ENCODE measurements at regions not wholly inside any gene's neighbourhood (a gene's known extent, or its start where the extent isn't known, plus 50 kb on each side); places are given as distances from the start of the nearest gene placed in this dataset.

DNA sequence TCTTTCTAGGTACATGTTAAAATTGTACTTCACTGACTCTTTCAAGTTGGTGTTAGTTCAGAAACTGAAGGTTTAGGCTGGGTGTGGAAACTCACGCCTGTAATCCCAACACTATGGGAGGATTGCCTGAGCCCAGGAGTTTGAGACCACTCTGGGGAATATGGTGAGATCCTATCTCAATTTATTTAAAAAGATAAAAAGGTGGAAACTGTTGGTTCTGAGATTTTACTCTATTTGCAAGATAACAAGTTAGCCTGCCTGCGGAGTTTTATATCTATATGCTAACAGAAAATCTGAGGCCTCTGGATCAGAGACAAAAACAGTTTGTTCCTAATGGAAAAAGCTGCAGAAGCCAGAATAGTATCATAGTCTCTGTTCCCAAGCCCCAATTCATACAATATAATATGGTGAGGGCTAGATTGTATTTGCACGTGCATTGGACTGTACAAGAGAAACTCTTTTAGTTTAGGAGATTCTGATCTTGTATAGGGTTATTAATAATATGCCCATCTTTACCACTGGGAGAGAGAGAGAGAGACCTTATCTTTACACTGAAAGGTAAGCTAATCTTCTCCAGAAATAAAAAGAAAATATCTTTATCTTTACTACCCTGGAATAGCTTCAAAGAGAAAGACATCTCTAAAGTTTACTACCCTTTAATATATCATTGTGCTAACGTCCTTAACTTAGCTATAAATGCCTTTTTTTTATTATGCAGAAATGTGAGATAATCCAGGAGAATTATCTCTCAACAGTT is 1267.6 kb downstream of the OTOL1 start:
- intact Hi-C loops (cut with DNase I): no loop called here
- no peak for DNase-seq (ENCODE audit: low spot score)

- intact Hi-C loops (cut with DNase I): no loop called here
These were observed 1268.1 kb downstream of the OTOL1 start for GRCh38 chr3:162764808-162765071.

GRCh38 chr3:162765524-162765923 is 1268.9 kb downstream of the OTOL1 start:
- no peak for DNase-seq (ENCODE audit: low spot score)
- intact Hi-C loops (cut with DNase I): no loop called here

More at GRCh38 chr3:162764808-162765071, 1268.1 kb downstream of the OTOL1 start:
- DNase-seq (ENCODE audit: low spot score): no peak

GRCh38 chr3:162769564-162769963 is 1273.0 kb downstream of the OTOL1 start:
- DNase-seq (ENCODE audit: low spot score): no peak
- intact Hi-C loops (cut with DNase I): no loop called here

DNA sequence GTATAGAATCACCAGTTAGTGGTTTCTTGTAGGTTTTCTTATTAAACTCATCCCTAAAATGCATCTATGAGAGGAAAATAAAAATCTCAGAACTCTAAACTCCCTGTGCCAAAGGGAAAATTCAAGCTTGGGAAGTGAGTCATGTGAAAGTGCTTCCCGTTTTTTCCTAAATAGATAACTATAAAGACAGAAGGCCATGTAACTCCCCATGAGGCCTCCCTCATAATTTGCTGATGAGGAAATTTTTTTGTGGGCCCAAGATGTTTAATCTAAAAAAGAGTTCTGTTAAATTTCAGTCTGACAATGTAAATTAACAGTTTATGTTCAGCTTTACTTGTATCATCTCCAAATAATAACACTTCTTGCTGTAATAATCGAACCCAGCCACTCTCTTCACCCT is 1273.9 kb downstream of the OTOL1 start:
- DNase-seq (ENCODE audit: low spot score): no peak
- intact Hi-C loops (cut with DNase I): no loop called here

GRCh38 chr3:162774613-162775100 is 1278.0 kb downstream of the OTOL1 start:
- intact Hi-C loops (cut with DNase I): no loop called here
- DNase-seq (ENCODE audit: low spot score): no peak

DNA sequence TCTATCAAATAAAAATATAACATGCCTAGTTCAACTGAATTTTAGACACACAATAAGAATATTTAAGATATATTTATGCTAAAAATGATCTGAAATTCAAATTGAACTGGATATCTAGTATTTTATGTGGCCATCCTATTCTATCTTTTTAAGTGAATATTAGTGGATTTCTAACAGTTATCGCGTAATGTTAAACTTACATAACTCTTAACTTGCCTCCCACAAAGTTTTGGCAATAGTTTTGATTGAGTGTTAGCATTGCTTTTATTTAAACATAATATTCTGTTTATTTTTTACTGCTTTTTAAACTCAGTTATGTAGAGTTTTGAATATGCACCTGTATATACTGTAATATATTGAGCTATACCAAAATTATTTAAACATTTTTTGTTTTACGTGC is 1279.5 kb downstream of the OTOL1 start:
- no peak for DNase-seq (ENCODE audit: low spot score)
- intact Hi-C loops (cut with DNase I): no loop called here

GRCh38 chr3:162777118-162777517 is 1280.5 kb downstream of the OTOL1 start:
- no peak for DNase-seq (ENCODE audit: low spot score)
- intact Hi-C loops (cut with DNase I): no loop called here

DNA sequence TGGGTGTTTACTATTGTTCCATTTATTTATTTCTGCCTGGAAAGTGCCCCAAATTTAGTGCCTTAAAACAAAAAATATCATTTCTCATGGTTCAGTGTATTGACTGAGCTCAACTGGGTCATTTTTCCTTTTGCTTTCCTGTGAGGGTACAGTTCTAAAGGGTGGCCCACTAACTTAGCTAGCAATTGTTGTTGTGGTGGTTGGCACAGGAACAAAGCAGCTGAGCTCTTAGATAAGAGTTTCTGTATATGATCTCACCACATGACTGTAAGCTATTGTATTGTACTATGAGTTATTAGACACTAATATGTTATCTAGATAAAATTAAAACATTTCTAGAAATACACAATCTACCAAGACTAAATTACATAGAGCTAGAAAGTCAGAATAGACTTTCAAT is 1283.7 kb downstream of the OTOL1 start:
- no peak for DNase-seq (ENCODE audit: low spot score)
- intact Hi-C loops (cut with DNase I): no loop called here

DNA sequence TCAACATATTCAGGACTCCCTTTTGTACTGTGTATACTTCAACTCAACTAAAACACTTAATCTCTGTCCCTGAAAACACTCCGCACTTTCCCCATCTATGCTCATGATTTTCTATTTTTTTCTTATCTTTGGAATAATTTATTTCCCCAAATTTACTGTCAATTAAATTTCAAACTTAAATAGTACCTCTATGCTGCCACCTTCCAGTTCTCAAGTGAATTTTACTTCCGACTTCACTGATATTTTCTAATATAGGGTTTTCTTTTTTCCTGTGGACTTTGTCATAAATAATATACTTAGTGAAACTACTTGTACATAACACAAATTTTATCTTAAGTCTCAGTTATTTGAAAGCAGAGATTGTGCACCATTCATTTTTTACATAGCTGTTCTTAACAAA is 1303.3 kb downstream of the OTOL1 start:
- intact Hi-C loops (cut with DNase I): no loop called here

GRCh38 chr3:162802228-162802965 is 1305.8 kb downstream of the OTOL1 start:
- intact Hi-C loops (cut with DNase I): no loop called here
- no peak for DNase-seq (ENCODE audit: low spot score)

More for the DNA sequence above, 1303.3 kb downstream of the OTOL1 start:
- no peak for DNase-seq (ENCODE audit: low spot score)

DNA sequence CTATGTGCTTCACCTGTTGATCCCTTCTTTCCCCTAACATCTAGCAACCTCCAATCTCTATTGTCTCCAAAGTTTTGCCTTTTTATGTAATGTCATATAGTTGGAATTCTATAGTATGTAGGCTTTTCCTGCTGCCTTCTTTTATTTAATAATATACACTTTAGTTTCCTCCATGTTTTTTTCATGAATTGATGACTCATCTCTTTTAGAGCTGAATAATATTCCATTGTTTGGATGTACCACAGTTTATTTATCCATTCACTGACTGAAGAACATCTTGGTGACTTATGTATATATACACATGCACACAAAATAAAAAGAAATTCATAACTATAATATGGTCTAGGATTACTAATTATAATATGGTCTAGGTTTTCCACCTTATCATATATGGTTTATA is 1314.2 kb downstream of the OTOL1 start:
- no peak for DNase-seq (ENCODE audit: low spot score)
- intact Hi-C loops (cut with DNase I): no loop called here

- intact Hi-C loops (cut with DNase I): no loop called here
- DNase-seq (ENCODE audit: low spot score): no peak
These were observed 1346.1 kb downstream of the OTOL1 start for GRCh38 chr3:162842549-162843216.

- intact Hi-C loops (cut with DNase I): no loop called here
These were observed 1349.3 kb downstream of the OTOL1 start for GRCh38 chr3:162845918-162846317.

GRCh38 chr3:162847511-162847910 is 1350.9 kb downstream of the OTOL1 start:
- DNase-seq (ENCODE audit: low spot score): no peak
- intact Hi-C loops (cut with DNase I): no loop called here

More at GRCh38 chr3:162845918-162846317, 1349.3 kb downstream of the OTOL1 start:
- DNase-seq (ENCODE audit: low spot score): no peak

GRCh38 chr3:162863579-162863978 is 1367.0 kb downstream of the OTOL1 start:
- no peak for DNase-seq (ENCODE audit: low spot score)
- intact Hi-C loops (cut with DNase I): no loop called here

GRCh38 chr3:162865466-162865865 is 1368.9 kb downstream of the OTOL1 start:
- intact Hi-C loops (cut with DNase I): no loop called here
- no peak for DNase-seq (ENCODE audit: low spot score)

DNA sequence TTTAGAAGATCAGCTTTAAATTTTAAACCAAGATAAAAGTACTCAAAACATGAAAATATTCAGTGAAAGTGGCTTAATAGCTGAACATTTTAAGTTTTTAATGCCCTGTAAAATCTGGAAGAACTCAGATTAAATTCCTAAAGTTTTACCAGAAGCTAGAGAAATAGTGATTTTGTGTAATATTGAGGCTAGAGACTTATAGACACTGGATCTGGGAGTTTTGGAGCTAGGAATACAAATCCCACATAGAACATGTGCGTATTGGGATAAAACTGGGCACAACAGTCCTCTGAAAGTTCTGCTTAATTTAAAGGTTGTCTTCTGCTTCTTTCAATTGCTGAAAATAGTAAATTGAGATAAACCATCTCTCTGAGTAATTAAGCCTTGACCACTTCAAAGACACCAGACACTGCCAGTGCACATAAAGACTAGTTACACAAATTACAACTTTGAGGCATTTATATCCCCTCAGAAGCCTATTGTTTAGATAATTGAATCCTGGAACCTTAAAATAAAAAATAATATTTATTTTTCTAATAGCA is 1382.5 kb downstream of the OTOL1 start:
- no peak for DNase-seq (ENCODE audit: low spot score)
- intact Hi-C loops (cut with DNase I): no loop called here

DNA sequence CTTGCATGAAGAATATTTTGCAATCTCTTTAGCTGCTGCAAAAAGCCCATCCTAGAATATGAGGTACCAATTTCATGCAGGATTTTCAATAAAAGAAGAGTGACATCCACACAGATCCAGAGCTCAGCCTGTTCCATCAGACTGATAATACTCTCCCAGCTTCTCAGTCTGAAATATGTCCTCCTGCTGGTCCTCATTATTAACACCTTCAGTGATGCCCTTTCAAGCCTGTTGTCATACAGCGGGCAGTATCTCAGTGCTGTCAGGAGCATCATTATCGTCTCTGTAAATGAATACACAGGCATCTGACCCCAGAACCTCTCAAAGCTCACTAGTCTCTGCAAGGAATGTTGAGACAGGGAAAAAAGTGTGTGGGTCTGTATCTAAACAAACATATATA is 1387.8 kb downstream of the OTOL1 start:
- intact Hi-C loops (cut with DNase I): no loop called here
- DNase-seq (ENCODE audit: low spot score): no peak

All from posterior vena cava (tissue), 2 donors.